SK-N-SH (cell line): ENCODE measurements at regions not wholly inside any gene's neighbourhood (a gene's known extent, or its start where the extent isn't known, plus 50 kb on each side); places are given as distances from the start of the nearest gene placed in this dataset.

Source experiments
- CTCF ChIA-PET: fragments of 300-600, 350-600 bp; formaldehyde crosslinking; extraction: SDS; loops from one replicate; lab custom pipeline; 2021; lab: Yijun Ruan, JAX
- POLR2A ChIA-PET: fragments of 350-600 bp; sonication (Branson Sonifier 250); formaldehyde crosslinking; extraction: SDS; loops from one replicate; lab custom pipeline; 2020; ENCODE audit warnings: antibody characterized with exemption, inconsistent platforms; lab: Yijun Ruan, JAX
- DNase-seq: peaks from one replicate; pipeline ENCODE4 v3.0.0; 2012
- H2AFZ ChIP-seq: fragments of 200-600 bp; sonication (generic); 2 replicates; pipeline ENCODE4 v1.8.1; 2016; ENCODE audit warnings: antibody characterized with exemption, mild to moderate bottlenecking, low read depth
- H3F3A ChIP-seq: fragments of 200-600 bp; sonication (generic); replicated peaks from 2 replicates; pipeline ENCODE3; 2016; ENCODE audit warnings: antibody characterized with exemption, mild to moderate bottlenecking; ENCODE audit not compliant: insufficient read depth
- H3K27ac ChIP-seq, 2 experiments: fragments of 200-500 bp in 1 of 2; fragments of 200-600 bp in 1 of 2; sonication (Bioruptor generic) in 1 of 2; sonication (generic), shearing (Covaris generic) in 1 of 2; 2 replicates each; pipeline versions ENCODE4 v1.5.1 to v1.6.1; 2014 to 2016; ENCODE audit warnings: low read depth in 2 of 2, inconsistent platforms in 1 of 2, low read length in 1 of 2, mild to moderate bottlenecking in 1 of 2, mixed read lengths in 1 of 2
- H3K27me3 ChIP-seq: fragments of 200-600 bp; sonication (generic), shearing (Covaris generic); 2 replicates; pipeline ENCODE4 v1.6.1; 2016; ENCODE audit warnings: mixed run types; ENCODE audit not compliant: insufficient read depth
- H3K36me3 ChIP-seq, 2 experiments: fragments of 200-500 bp in 1 of 2; fragments of 200-600 bp in 1 of 2; sonication (Bioruptor generic) in 1 of 2; sonication (generic) in 1 of 2; replicated peaks in 1 of 2; 2 replicates each; pipeline versions ENCODE3 to v1.5.1; 2014 to 2016; ENCODE audit warnings: low read length in 1 of 2, mild to moderate bottlenecking in 1 of 2; ENCODE audit not compliant: insufficient read depth in 2 of 2, control insufficient read depth in 1 of 2
- H3K4me1 ChIP-seq, 2 experiments: fragments of 200-500 bp in 1 of 2; fragments of 200-600 bp in 1 of 2; sonication (Bioruptor generic) in 1 of 2; sonication (generic), shearing (Covaris generic) in 1 of 2; 2 replicates each; pipeline versions ENCODE4 v1.5.1 to v1.6.1; 2014 to 2016; ENCODE audit warnings: low read depth in 1 of 2, low read length in 1 of 2, mixed run types in 1 of 2; ENCODE audit not compliant: insufficient read depth in 2 of 2, control insufficient read depth in 1 of 2
- H3K4me2 ChIP-seq: fragments of 200-600 bp; sonication (generic), shearing (Covaris generic); 2 replicates; pipeline ENCODE4 v1.6.1; 2017; ENCODE audit warnings: mixed run types
- H3K4me3 ChIP-seq, 2 experiments: fragments of 200-500 bp in 1 of 2; fragments of 200-600 bp in 1 of 2; sonication (Bioruptor generic) in 1 of 2; sonication (generic), shearing (Covaris generic) in 1 of 2; 2 replicates each; pipeline versions ENCODE4 v1.5.1 to v1.8.1; 2014 to 2016; ENCODE audit warnings: low read depth in 2 of 2, inconsistent platforms in 1 of 2, low read length in 1 of 2, mild to moderate bottlenecking in 1 of 2, mixed read lengths in 1 of 2, moderate library complexity in 1 of 2
- H3K79me2 ChIP-seq: fragments of 200-600 bp; sonication (generic); 2 replicates; pipeline ENCODE4 v1.8.1; 2017; ENCODE audit warnings: mild to moderate bottlenecking; ENCODE audit not compliant: insufficient read depth
- H3K9ac ChIP-seq: fragments of 200-600 bp; sonication (generic); 2 replicates; pipeline ENCODE4 v1.6.1; 2017; ENCODE audit warnings: mixed run types
- H3K9me2 ChIP-seq: fragments of 200-600 bp; sonication (generic); 2 replicates; pipeline ENCODE4 v1.6.1; 2017; ENCODE audit warnings: mixed run types
- H3K9me3 ChIP-seq: fragments of 200-600 bp; sonication (generic); 2 replicates; pipeline ENCODE4 v1.6.1; 2017; ENCODE audit warnings: mixed run types, mild to moderate bottlenecking, moderate library complexity
- H4K20me1 ChIP-seq: fragments of 200-600 bp; sonication (generic); 2 replicates; pipeline ENCODE4 v1.6.1; 2017; ENCODE audit warnings: mild to moderate bottlenecking, mixed run types; ENCODE audit not compliant: insufficient read depth
- ELF1 ChIP-seq: IDR thresholded peaks from 2 replicates; pipeline ENCODE4 v1.4.0; 2012
- EP300 ChIP-seq, 2 experiments: IDR thresholded peaks; 2 replicates each; pipeline versions ENCODE4 v1.4.0 to v1.6.1; 2012; ENCODE audit warnings: borderline replicate concordance in 1 of 2, low read depth in 1 of 2, low read length in 1 of 2
- EZH2phosphoT487 ChIP-seq: fragments of 200-600 bp; sonication (generic); IDR thresholded peaks from 2 replicates; pipeline ENCODE4 v1.6.1; 2017; ENCODE audit warnings: low read depth, mixed run types, mild to moderate bottlenecking, antibody characterized with exemption, moderate library complexity, borderline replicate concordance
- FOSL2 ChIP-seq: IDR thresholded peaks from 2 replicates; pipeline ENCODE4 v1.4.0; 2012; ENCODE audit warnings: low read depth, mild to moderate bottlenecking, moderate library complexity, borderline replicate concordance
- GABPA ChIP-seq: IDR thresholded peaks from 2 replicates; pipeline ENCODE4 v1.4.0; 2012; ENCODE audit warnings: low read depth, mild to moderate bottlenecking
- IRF3 ChIP-seq: fragments of 150-350 bp; IDR thresholded peaks from 2 replicates; pipeline ENCODE4 v1.6.1; 2016; ENCODE audit warnings: mild to moderate bottlenecking, low read depth, low read length
- MXI1 ChIP-seq: IDR thresholded peaks from 2 replicates; pipeline ENCODE4 v1.6.1; 2012; ENCODE audit warnings: mild to moderate bottlenecking, low read depth, low read length, improper control_type of control experiment
- NRF1 ChIP-seq: IDR thresholded peaks from 2 replicates; pipeline ENCODE4 v1.6.1; 2012; ENCODE audit warnings: low read depth, mild to moderate bottlenecking, low read length
- PBX3 ChIP-seq: IDR thresholded peaks from 2 replicates; pipeline ENCODE4; 2012
- POLR2AphosphoS5 ChIP-seq: IDR thresholded peaks from 2 replicates; pipeline ENCODE4 v1.6.1; 2012; ENCODE audit warnings: low read depth, low read length
- REST ChIP-seq: IDR thresholded peaks from 2 replicates; pipeline ENCODE4 v1.6.1; 2012; ENCODE audit warnings: mild to moderate bottlenecking, low read depth, low read length, moderate library complexity
- RXRA ChIP-seq: IDR thresholded peaks from 2 replicates; pipeline ENCODE4 v1.4.0; 2012; ENCODE audit warnings: low read depth, mild to moderate bottlenecking, borderline replicate concordance
- SIN3A ChIP-seq: IDR thresholded peaks from 2 replicates; pipeline ENCODE4 v1.6.1; 2012; ENCODE audit warnings: low read depth, mild to moderate bottlenecking, low read length, moderate library complexity, borderline replicate concordance
- SMC3 ChIP-seq: IDR thresholded peaks from 2 replicates; pipeline ENCODE4 v1.6.1; 2012; ENCODE audit warnings: low read depth, low read length, improper control_type of control experiment
- TAF1 ChIP-seq: IDR thresholded peaks from 2 replicates; pipeline ENCODE4 v1.6.1; 2012; ENCODE audit warnings: low read depth, mild to moderate bottlenecking, low read length, moderate library complexity, borderline replicate concordance
- TEAD4 ChIP-seq: IDR thresholded peaks from 2 replicates; pipeline ENCODE4 v1.4.0; 2012; ENCODE audit warnings: mild to moderate bottlenecking, borderline replicate concordance; ENCODE audit not compliant: insufficient read depth
- USF1 ChIP-seq: IDR thresholded peaks from 2 replicates; pipeline ENCODE4 v1.4.0; 2012; ENCODE audit warnings: low read depth, borderline replicate concordance
- YY1 ChIP-seq: IDR thresholded peaks from 2 replicates; pipeline ENCODE4 v1.4.0; 2012; ENCODE audit warnings: low read depth, mild to moderate bottlenecking
- ZBTB33 ChIP-seq: IDR thresholded peaks from 2 replicates; pipeline ENCODE4 v1.4.0; 2012; ENCODE audit warnings: low read depth, borderline replicate concordance
- WGBS: methylation state at CpG from one replicate; pipeline ENCODE4 v1.1.6; 2017; ENCODE audit warnings: low lambda C conversion rate; 5-methylcytosine and 5-hydroxymethylcytosine counted together

GRCh38 chr11:79957702-79958101 is 516.9 kb upstream of the TENM4 start:
- CTCF ChIA-PET, result no interaction called here
- Histone ChIP-seq H3K27ac (no peak overlapping the region), H2AFZ (no peak overlapping the region), H3K4me3 (no peak overlapping the region), H3K4me2 (no peak overlapping the region), H3K36me3 (no peaks in the 10 kb centered on the region), H3K79me2 (no peaks in the 10 kb centered on the region), H4K20me1 (no peaks in the 10 kb centered on the region), H3F3A (no peaks in the 10 kb centered on the region), H3K9me2 (no peaks in the 10 kb centered on the region), H3K9ac (no peak overlapping the region), H3K9me3 (no peaks in the 10 kb centered on the region; the same call in 1 of the 2 replicates), H3K4me1 (no peaks in the 10 kb centered on the region), H3K27me3 (no peaks in the 10 kb centered on the region)
- POLR2A ChIA-PET, result no interaction called here
- TF ChIP-seq NRF1 (no peak), PBX3 (no peak), IRF3 (no peak), ELF1 (no peak), POLR2AphosphoS5 (no peak), SIN3A (no peak), YY1 (no peak), ZBTB33 (no peak)
- no peak for DNase-seq

- TF ChIP-seq EP300 (IDR thresholded peaks at IDR 0.05; ENCODE audit: borderline replicate concordance in 1 of 2, low read depth in 1 of 2, low read length in 1 of 2), result no peak
- TF ChIP-seq REST, result no peak
- no peak for TF ChIP-seq POLR2AphosphoS5
- TF ChIP-seq SIN3A, result no peak
- TF ChIP-seq FOSL2, result no peak
- TF ChIP-seq TEAD4, result no peak
- no peak for TF ChIP-seq USF1
- TF ChIP-seq RXRA, result no peak
- TF ChIP-seq MXI1, result no peak
- no peak for TF ChIP-seq GABPA
- TF ChIP-seq NRF1, result no peak
- no peak for TF ChIP-seq EZH2phosphoT487
- no peak for TF ChIP-seq SMC3
- TF ChIP-seq TAF1, result no peak
- Histone ChIP-seq H3K36me3 (no peaks in the 10 kb centered on the region), H3K9me3 (no peaks in the 10 kb centered on the region; the same call in 1 of the 2 replicates), H3K4me1 (no peaks in the 10 kb centered on the region), H3K9ac (no peak overlapping the region), H3K27ac (no peak overlapping the region), H3K4me2 (no peak overlapping the region), H4K20me1 (no peaks in the 10 kb centered on the region), H3K4me3 (no peak overlapping the region), H2AFZ (no peak overlapping the region), H3K27me3 (no peaks in the 10 kb centered on the region), H3K9me2 (no peaks in the 10 kb centered on the region), H3F3A (no peaks in the 10 kb centered on the region), H3K79me2 (no peaks in the 10 kb centered on the region)
- 26% methylated on average over 4 of the region's 4 CpGs for WGBS
- ChIA-PET CTCF (interaction anchor here (1.6 kb wide), 1 partner anchor 65 kb away, joined by 3 read pairs; no protein-coding TSS in a partner anchor), POLR2A (no interaction called here)
- no peak for DNase-seq
These were observed 515.2 kb upstream of the TENM4 start for GRCh38 chr11:79956061-79956460.
